H9 (cell line): ENCODE measurements at regions not wholly inside any gene's neighbourhood (a gene's known extent, or its start where the extent isn't known, plus 50 kb on each side); places are given as distances from the start of the nearest gene placed in this dataset.

Source experiments
- DNase-seq: peaks from one replicate; pipeline ENCODE4 v3.0.0-alpha.2; 2017
- H2AFZ ChIP-seq: one replicate; pipeline ENCODE4 v1.6.1; 2013; ENCODE audit warnings: mild to moderate bottlenecking, low read length, control low read depth, moderate library complexity
- H2AK5ac ChIP-seq: 2 replicates; pipeline ENCODE4 v1.6.1; 2013; ENCODE audit warnings: low read length, control low read depth, mixed read lengths; ENCODE audit not compliant: insufficient read length
- H2BK120ac ChIP-seq: one replicate; pipeline ENCODE4 v1.6.1; 2013; ENCODE audit warnings: low read depth, mild to moderate bottlenecking, low read length, control low read depth, inconsistent platforms; ENCODE audit not compliant: poor library complexity, severe bottlenecking
- H2BK12ac ChIP-seq: 2 replicates; pipeline ENCODE4 v1.6.1; 2013; ENCODE audit warnings: low read length, control low read depth, mixed read lengths, low read depth; ENCODE audit not compliant: insufficient read length
- H2BK15ac ChIP-seq: 2 replicates; pipeline ENCODE4 v1.6.1; 2013; ENCODE audit warnings: low read depth, low read length, control low read depth
- H2BK20ac ChIP-seq: one replicate; pipeline ENCODE4 v1.6.1; 2013; ENCODE audit warnings: low read depth, mild to moderate bottlenecking, low read length, control low read depth, inconsistent platforms; ENCODE audit not compliant: poor library complexity, severe bottlenecking
- H2BK5ac ChIP-seq: 2 replicates; pipeline ENCODE4 v1.6.1; 2013; ENCODE audit warnings: low read length, control low read depth, mixed read lengths; ENCODE audit not compliant: insufficient read length
- H3K14ac ChIP-seq: 2 replicates; pipeline ENCODE4 v1.6.1; 2013; ENCODE audit warnings: low read length, control low read depth; ENCODE audit not compliant: insufficient read depth
- H3K18ac ChIP-seq: 2 replicates; pipeline ENCODE4 v1.6.1; 2013; ENCODE audit warnings: low read depth, mild to moderate bottlenecking, mixed read lengths, low read length, control low read depth; ENCODE audit not compliant: insufficient read length
- H3K23ac ChIP-seq: 2 replicates; pipeline ENCODE4 v1.6.1; 2013; ENCODE audit warnings: low read length, control low read depth, mixed read lengths, low read depth; ENCODE audit not compliant: insufficient read length
- H3K23me2 ChIP-seq: 2 replicates; pipeline ENCODE4 v1.6.1; 2013; ENCODE audit warnings: low read depth, mild to moderate bottlenecking, mixed read lengths, low read length, control low read depth; ENCODE audit not compliant: insufficient read length, poor library complexity, severe bottlenecking
- H3K27ac ChIP-seq: 2 replicates; pipeline ENCODE4 v1.5.1; 2013; ENCODE audit warnings: low read length, control low read depth, mixed read lengths, low read depth; ENCODE audit not compliant: insufficient read length
- H3K27me3 ChIP-seq: 2 replicates; pipeline ENCODE4 v1.6.1; 2013; ENCODE audit warnings: low read length, control low read depth, inconsistent platforms; ENCODE audit not compliant: insufficient read depth
- H3K4ac ChIP-seq: 2 replicates; pipeline ENCODE4 v1.6.1; 2013; ENCODE audit warnings: low read depth, mild to moderate bottlenecking, control low read depth, inconsistent platforms, low read length, moderate library complexity
- H3K4me1 ChIP-seq: 2 replicates; pipeline ENCODE4 v1.6.1; 2013; ENCODE audit warnings: low read length, control low read depth, inconsistent platforms; ENCODE audit not compliant: insufficient read depth
- H3K4me2 ChIP-seq: 2 replicates; pipeline ENCODE4 v1.6.1; 2013; ENCODE audit warnings: low read length, control low read depth, mixed read lengths; ENCODE audit not compliant: insufficient read length, insufficient read depth
- H3K56ac ChIP-seq: 2 replicates; pipeline ENCODE4 v1.6.1; 2013; ENCODE audit warnings: low read depth, mild to moderate bottlenecking, mixed read lengths, low read length, control low read depth; ENCODE audit not compliant: insufficient read length
- H3K79me1 ChIP-seq: 2 replicates; pipeline ENCODE4 v1.6.1; 2013; ENCODE audit warnings: low read depth, mild to moderate bottlenecking, moderate library complexity, low read length, control low read depth, inconsistent platforms; ENCODE audit not compliant: insufficient read depth, poor library complexity, severe bottlenecking
- H3K79me2 ChIP-seq: 2 replicates; pipeline ENCODE4 v1.6.1; 2013; ENCODE audit warnings: low read length, control low read depth, inconsistent platforms; ENCODE audit not compliant: insufficient read depth
- H3K9ac ChIP-seq: 2 replicates; pipeline ENCODE4 v1.6.1; 2013; ENCODE audit warnings: low read length, control low read depth, mixed read lengths; ENCODE audit not compliant: insufficient read length; ENCODE audit errors: extremely low read depth
- H3K9me3 ChIP-seq: one replicate; pipeline ENCODE4 v1.6.1; 2013; ENCODE audit warnings: low read depth, low read length, inconsistent platforms; ENCODE audit not compliant: control insufficient read depth
- H3T11ph ChIP-seq: one replicate; pipeline ENCODE4 v1.6.1; 2013; ENCODE audit warnings: mild to moderate bottlenecking, low read length, control low read depth, inconsistent platforms
- H4K20me1 ChIP-seq: one replicate; pipeline ENCODE4 v1.6.1; 2013; ENCODE audit not compliant: control insufficient read depth, insufficient read length, insufficient read depth
- H4K5ac ChIP-seq: 2 replicates; pipeline ENCODE4 v1.6.1; 2013; ENCODE audit warnings: low read depth, mild to moderate bottlenecking, mixed read lengths, low read length, control low read depth; ENCODE audit not compliant: insufficient read length
- H4K8ac ChIP-seq: replicated peaks from 2 replicates; pipeline ENCODE4 v1.6.1; 2013; ENCODE audit warnings: low read length, control low read depth, mixed read lengths, low read depth; ENCODE audit not compliant: insufficient read length
- H4K91ac ChIP-seq: 2 replicates; pipeline ENCODE4 v1.6.1; 2013; ENCODE audit warnings: low read depth, mild to moderate bottlenecking, moderate library complexity, mixed read lengths, low read length, control low read depth; ENCODE audit not compliant: insufficient read length
- H3K27ac Mint-ChIP-seq, 3 experiments: 2 replicates in 2 of 3; 3 replicates in 1 of 3; pipeline ENCODE4 v1.8.0; 2020 to 2021; ENCODE audit warnings: mixed read lengths in 3 of 3, mild to moderate bottlenecking in 1 of 3, moderate library complexity in 1 of 3
- H3K27me3 Mint-ChIP-seq: 2 replicates; pipeline ENCODE4 v1.8.0; 2021; ENCODE audit warnings: low read depth, mild to moderate bottlenecking, moderate library complexity, mixed read lengths
- H3K36me3 Mint-ChIP-seq, 3 experiments: 2 replicates in 2 of 3; 3 replicates in 1 of 3; pipeline ENCODE4 v1.8.0; 2020 to 2021; ENCODE audit warnings: low read depth in 3 of 3, mixed read lengths in 3 of 3; ENCODE audit not compliant: insufficient read depth in 1 of 3
- H3K4me1 Mint-ChIP-seq, 2 experiments: 2 replicates each; pipeline ENCODE4 v1.8.0; 2020; ENCODE audit warnings: mixed read lengths in 2 of 2
- H3K4me3 Mint-ChIP-seq, 2 experiments: 2 replicates in 1 of 2; 3 replicates in 1 of 2; pipeline ENCODE4 v1.8.0; 2020 to 2021; ENCODE audit warnings: mild to moderate bottlenecking in 2 of 2, mixed read lengths in 2 of 2, moderate library complexity in 1 of 2
- H3K9me3 Mint-ChIP-seq, 2 experiments: 2 replicates in 1 of 2; 3 replicates in 1 of 2; pipeline ENCODE4 v1.8.0; 2020; ENCODE audit warnings: mild to moderate bottlenecking in 2 of 2, mixed read lengths in 2 of 2, moderate library complexity in 1 of 2
- WGBS: extraction: QIAGEN DNeasy Blood & Tissue Kit; methylation state at CpG from one replicate; pipeline ENCODE4 v1.1.7; 2013; ENCODE audit warnings: missing lambda C conversion rate, low lambda C conversion rate, mixed read lengths; ENCODE audit not compliant: insufficient read length; ENCODE audit errors: extremely low coverage; 5-methylcytosine and 5-hydroxymethylcytosine counted together
- TF ChIP-seq, protein P1 (sequence below): fragments of 200-600 bp; sonication (generic); conservative IDR thresholded peaks from 3 replicates; pipeline ENCODE4 v1.8.0; 2021; ENCODE audit warnings: antibody characterized with exemption, mild to moderate bottlenecking

DNA sequence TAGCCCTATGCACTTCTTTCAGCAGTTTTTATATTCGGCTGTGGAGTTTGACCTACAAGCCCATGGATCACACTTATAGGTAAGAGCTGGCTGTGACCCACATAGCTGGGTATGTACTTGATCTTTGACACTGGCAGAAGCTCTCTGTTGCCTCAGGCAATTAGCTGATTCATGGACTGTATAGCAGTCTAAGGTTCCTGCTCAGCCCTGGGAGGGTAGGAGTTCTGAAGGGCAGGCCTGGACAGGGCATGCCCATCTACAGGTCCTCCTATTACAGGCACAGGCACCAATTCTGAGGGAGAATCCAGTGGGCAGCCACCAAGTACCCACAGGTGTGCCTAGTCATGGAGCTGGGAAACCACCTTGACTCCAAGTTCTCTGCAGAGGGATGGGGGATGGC lies 301.8 kb upstream of the GALNT5 start:
- no peak overlapping the region; a peak in 1 of 7 replicates for H3K27ac Mint-ChIP-seq
- no peaks in the 10 kb centered on the region for H3K79me2 ChIP-seq
- H3K4me1 ChIP-seq, result no peaks in the 10 kb centered on the region
- H3K4me1 Mint-ChIP-seq, result no peaks in the 10 kb centered on the region
- H3K27ac ChIP-seq, result no peak overlapping the region
- no peak overlapping the region for H2BK120ac ChIP-seq
- no peak overlapping the region for H3K4me2 ChIP-seq
- DNase-seq, result no peak
- H2AK5ac ChIP-seq, result no peak overlapping the region
- H3K9me3 Mint-ChIP-seq, result peaks cover 15 to 21% of the 10 kb centered on the region in 2 experiments
- H3K18ac ChIP-seq, result no peak overlapping the region
- H3K36me3 Mint-ChIP-seq, result peaks cover 5 to 10% (median 7%) of the 10 kb centered on the region in 3 experiments; a peak in 6 of 7 replicates
- no peak overlapping the region for H4K8ac ChIP-seq
- H3K23me2 ChIP-seq, result no peaks in the 10 kb centered on the region
- no peak overlapping the region for H3T11ph ChIP-seq
- WGBS, result no CpG with 5 or more reads among the region's 1 CpG
- H3K23ac ChIP-seq, result no peak overlapping the region
- H3K9ac ChIP-seq, result no peak overlapping the region
- no peaks in the 10 kb centered on the region for H3K27me3 ChIP-seq
- no peak overlapping the region for H3K4ac ChIP-seq
- H3K4me3 Mint-ChIP-seq, result no peak overlapping the region
- H2BK5ac ChIP-seq, result no peak overlapping the region
- H2AFZ ChIP-seq, result no peak overlapping the region
- no peak overlapping the region for H2BK15ac ChIP-seq
- no peaks in the 10 kb centered on the region for H3K79me1 ChIP-seq
- H3K14ac ChIP-seq, result no peak overlapping the region; the same call in 1 of the 2 replicates
- TF ChIP-seq, protein P1, sequence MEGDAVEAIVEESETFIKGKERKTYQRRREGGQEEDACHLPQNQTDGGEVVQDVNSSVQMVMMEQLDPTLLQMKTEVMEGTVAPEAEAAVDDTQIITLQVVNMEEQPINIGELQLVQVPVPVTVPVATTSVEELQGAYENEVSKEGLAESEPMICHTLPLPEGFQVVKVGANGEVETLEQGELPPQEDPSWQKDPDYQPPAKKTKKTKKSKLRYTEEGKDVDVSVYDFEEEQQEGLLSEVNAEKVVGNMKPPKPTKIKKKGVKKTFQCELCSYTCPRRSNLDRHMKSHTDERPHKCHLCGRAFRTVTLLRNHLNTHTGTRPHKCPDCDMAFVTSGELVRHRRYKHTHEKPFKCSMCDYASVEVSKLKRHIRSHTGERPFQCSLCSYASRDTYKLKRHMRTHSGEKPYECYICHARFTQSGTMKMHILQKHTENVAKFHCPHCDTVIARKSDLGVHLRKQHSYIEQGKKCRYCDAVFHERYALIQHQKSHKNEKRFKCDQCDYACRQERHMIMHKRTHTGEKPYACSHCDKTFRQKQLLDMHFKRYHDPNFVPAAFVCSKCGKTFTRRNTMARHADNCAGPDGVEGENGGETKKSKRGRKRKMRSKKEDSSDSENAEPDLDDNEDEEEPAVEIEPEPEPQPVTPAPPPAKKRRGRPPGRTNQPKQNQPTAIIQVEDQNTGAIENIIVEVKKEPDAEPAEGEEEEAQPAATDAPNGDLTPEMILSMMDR, result no peak
- H2BK12ac ChIP-seq, result no peak overlapping the region
- H4K91ac ChIP-seq, result no peak overlapping the region
- no peak overlapping the region for H2BK20ac ChIP-seq
- H4K5ac ChIP-seq, result no peak overlapping the region
- no peaks in the 10 kb centered on the region for H4K20me1 ChIP-seq
- H3K9me3 ChIP-seq, result peaks cover 16% of the 10 kb centered on the region
- H3K27me3 Mint-ChIP-seq, result no peaks in the 10 kb centered on the region
- H3K56ac ChIP-seq, result no peak overlapping the region
